ENCODE measurements at regions not wholly inside any gene's neighbourhood (a gene's known extent, or its start where the extent isn't known, plus 50 kb on each side); places are given as distances from the start of the nearest gene placed in this dataset.

DNA sequence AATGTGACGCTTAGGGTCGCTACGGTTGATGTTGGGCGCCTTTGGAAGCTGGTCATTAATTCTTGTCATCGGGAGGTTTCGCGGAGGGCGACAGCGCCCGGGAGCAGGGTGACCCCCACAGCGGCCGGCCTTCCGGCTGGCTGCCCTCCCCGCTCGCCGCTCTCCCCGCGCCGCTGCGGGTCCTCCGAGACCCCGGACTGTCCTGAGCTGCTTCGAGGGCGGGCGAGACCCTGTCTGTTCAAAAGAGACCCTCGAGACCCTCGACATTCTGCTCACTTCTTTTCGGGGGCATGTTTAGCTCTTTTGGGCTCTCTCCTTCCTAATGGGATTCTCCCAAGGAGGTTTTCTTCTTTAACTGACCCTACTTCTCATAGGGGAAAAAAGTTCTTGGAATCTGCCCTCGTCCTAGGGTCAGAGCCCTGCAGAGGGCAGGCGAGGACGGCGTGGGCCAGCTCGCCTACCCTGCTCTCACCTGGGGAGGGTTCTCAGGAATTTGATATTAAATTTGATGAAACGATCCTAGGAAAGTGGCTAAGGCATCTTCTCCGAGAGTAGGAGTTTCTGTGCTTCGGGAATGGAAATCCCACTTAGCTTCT is 257.0 kb downstream of the OTUD1 start:
- Histone ChIP-seq H3K4me1 (ENCODE audit: control insufficient read depth in 1 of 2, insufficient read depth in 1 of 2, low read depth in 1 of 2, low read length in 1 of 2) (peaks cover 18 to 25% of the 10 kb centered on the region in 2 experiments), H3K27me3 (peaks cover 82% of the 10 kb centered on the region), H3K27ac (no peak overlapping the region), H3K36me3 (no peaks in the 10 kb centered on the region), H3K9me3 (no peaks in the 10 kb centered on the region), H3K4me3 (ENCODE audit: low read depth in 1 of 2, low read length in 1 of 2) (no peak overlapping the region)
- TF ChIP-seq, protein P1, sequence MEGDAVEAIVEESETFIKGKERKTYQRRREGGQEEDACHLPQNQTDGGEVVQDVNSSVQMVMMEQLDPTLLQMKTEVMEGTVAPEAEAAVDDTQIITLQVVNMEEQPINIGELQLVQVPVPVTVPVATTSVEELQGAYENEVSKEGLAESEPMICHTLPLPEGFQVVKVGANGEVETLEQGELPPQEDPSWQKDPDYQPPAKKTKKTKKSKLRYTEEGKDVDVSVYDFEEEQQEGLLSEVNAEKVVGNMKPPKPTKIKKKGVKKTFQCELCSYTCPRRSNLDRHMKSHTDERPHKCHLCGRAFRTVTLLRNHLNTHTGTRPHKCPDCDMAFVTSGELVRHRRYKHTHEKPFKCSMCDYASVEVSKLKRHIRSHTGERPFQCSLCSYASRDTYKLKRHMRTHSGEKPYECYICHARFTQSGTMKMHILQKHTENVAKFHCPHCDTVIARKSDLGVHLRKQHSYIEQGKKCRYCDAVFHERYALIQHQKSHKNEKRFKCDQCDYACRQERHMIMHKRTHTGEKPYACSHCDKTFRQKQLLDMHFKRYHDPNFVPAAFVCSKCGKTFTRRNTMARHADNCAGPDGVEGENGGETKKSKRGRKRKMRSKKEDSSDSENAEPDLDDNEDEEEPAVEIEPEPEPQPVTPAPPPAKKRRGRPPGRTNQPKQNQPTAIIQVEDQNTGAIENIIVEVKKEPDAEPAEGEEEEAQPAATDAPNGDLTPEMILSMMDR (IDR thresholded peaks at IDR 0.05): no peak

DNA sequence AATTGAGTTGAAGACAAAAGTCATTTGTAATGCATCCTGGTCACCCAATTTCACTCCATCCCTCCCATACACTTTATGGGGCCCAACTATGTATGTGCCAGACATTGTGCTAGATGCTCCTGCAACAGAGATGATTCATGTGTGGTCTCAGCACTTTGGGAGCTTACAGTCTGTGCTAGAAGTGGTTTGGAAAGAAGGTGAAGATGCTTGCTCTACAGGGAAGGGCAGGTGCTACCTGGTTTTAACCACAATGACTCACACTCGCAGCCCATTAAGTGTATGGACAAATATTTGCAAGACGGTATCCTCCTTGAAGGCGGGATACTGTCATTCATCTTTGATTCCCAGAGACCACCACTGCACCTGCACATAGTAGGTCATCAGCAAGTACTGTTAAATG is 257.6 kb downstream of the OTUD1 start:
- H3K4me3 ChIP-seq (ENCODE audit: low read depth in 1 of 2, low read length in 1 of 2): no peak overlapping the region
- H3K27ac ChIP-seq: no peak overlapping the region
- TF ChIP-seq, protein P1 (IDR thresholded peaks at IDR 0.05): no peak
- no peaks in the 10 kb centered on the region for H3K36me3 ChIP-seq
- H3K9me3 ChIP-seq: no peaks in the 10 kb centered on the region
- peaks cover 18 to 25% of the 10 kb centered on the region in 2 experiments for H3K4me1 ChIP-seq (ENCODE audit: control insufficient read depth in 1 of 2, insufficient read depth in 1 of 2, low read depth in 1 of 2, low read length in 1 of 2)
- peaks cover 82% of the 10 kb centered on the region for H3K27me3 ChIP-seq

DNA sequence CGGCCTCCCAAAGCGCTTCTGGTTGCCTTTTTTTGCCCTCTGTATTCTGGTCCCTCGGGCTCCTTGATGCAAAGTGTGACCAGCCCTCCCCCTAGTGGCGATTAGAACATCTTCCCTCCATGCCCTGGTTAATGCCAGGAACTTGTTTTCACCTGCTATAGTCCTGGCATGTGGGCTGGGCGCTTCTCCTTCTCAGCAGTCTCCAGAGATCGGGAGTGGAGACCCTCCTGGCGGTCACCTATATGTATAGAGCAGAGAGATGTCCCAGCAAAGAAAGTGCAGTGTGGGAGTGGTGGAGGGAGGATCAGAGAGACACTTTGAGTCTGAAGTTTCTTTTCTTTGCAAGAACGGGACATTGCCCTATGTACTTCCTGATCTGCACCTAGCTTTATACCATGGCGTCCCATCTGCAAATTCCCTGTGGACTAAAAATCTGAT is 264.1 kb downstream of the OTUD1 start:
- Histone ChIP-seq H3K4me1 (ENCODE audit: control insufficient read depth in 1 of 2, insufficient read depth in 1 of 2, low read depth in 1 of 2, low read length in 1 of 2) (no peaks in the 10 kb centered on the region), H3K4me3 (ENCODE audit: low read depth in 1 of 2, low read length in 1 of 2) (no peak overlapping the region), H3K27ac (no peak overlapping the region), H3K36me3 (no peaks in the 10 kb centered on the region), H3K9me3 (no peaks in the 10 kb centered on the region), H3K27me3 (peaks cover 29% of the 10 kb centered on the region)
- TF ChIP-seq, protein P1 (IDR thresholded peaks at IDR 0.05): peak; percentile 46

DNA sequence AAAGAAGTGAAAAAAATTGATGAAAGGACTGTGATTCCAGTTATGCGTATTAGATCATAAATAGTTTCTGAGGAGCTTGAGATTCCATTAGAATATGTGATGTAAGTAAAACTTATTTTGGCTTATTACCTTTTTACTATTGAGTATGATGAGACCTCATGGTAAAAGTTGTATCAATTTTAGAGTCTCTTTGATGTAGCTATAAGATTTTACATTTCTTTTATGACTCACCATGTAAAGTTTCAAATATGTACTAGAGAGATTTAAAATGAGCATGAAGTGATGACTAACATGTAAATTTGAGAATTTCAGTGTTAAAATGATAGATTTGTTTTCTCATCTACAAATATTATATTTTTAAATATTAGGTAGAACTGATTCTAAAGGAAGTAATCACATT is 276.5 kb downstream of the OTUD1 start:
- Histone ChIP-seq H3K36me3 (no peaks in the 10 kb centered on the region), H3K27ac (no peak overlapping the region), H3K27me3 (peaks cover 4% of the 10 kb centered on the region), H3K4me3 (ENCODE audit: low read depth in 1 of 2, low read length in 1 of 2) (no peak overlapping the region), H3K4me1 (ENCODE audit: control insufficient read depth in 1 of 2, insufficient read depth in 1 of 2, low read depth in 1 of 2, low read length in 1 of 2) (no peaks in the 10 kb centered on the region), H3K9me3 (no peaks in the 10 kb centered on the region)
- TF ChIP-seq, protein P1 (IDR thresholded peaks at IDR 0.05): no peak

DNA sequence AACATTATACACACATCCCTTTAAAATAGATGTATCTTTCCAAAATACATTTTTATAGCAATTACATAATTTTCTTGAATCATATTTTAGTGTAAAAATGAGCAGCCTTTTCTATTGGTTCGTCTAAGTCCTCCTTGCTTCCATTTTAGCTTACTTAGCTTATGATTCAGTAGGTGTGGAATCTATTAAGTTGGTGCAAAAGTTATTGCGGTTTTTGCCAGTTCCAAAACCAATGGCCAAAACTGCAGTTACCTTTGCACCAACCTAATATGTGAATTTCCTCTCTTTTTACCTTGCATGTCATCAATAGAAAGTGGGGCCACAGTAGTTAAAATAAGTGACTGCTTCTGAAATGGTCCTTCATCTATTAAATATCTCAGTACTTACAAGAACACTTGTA is 279.0 kb downstream of the OTUD1 start:
- H3K27ac ChIP-seq: no peak overlapping the region
- no peak overlapping the region for H3K4me3 ChIP-seq (ENCODE audit: low read depth in 1 of 2, low read length in 1 of 2)
- H3K9me3 ChIP-seq: no peaks in the 10 kb centered on the region
- H3K4me1 ChIP-seq (ENCODE audit: control insufficient read depth in 1 of 2, insufficient read depth in 1 of 2, low read depth in 1 of 2, low read length in 1 of 2): no peaks in the 10 kb centered on the region
- H3K27me3 ChIP-seq: peaks cover 4% of the 10 kb centered on the region
- TF ChIP-seq, protein P1 (IDR thresholded peaks at IDR 0.05): no peak
- no peaks in the 10 kb centered on the region for H3K36me3 ChIP-seq

Measured in neutrophil (primary cell).